GM18909 (cell line): ENCODE measurements at regions not wholly inside any gene's neighbourhood (a gene's known extent, or its start where the extent isn't known, plus 50 kb on each side); places are given as distances from the start of the nearest gene placed in this dataset.

Experiments used
- ATAC-seq: cut with Tn5 transposase; IDR thresholded peaks from one replicate; pipeline ENCODE4 v1.9.1; 2021; ENCODE audit warnings: mild to moderate bottlenecking; ENCODE audit not compliant: unreplicated experiment, poor library complexity

GRCh38 chr12:30440826-30441602 is 254.7 kb downstream of the IPO8 start:
- no peak for ATAC-seq

DNA sequence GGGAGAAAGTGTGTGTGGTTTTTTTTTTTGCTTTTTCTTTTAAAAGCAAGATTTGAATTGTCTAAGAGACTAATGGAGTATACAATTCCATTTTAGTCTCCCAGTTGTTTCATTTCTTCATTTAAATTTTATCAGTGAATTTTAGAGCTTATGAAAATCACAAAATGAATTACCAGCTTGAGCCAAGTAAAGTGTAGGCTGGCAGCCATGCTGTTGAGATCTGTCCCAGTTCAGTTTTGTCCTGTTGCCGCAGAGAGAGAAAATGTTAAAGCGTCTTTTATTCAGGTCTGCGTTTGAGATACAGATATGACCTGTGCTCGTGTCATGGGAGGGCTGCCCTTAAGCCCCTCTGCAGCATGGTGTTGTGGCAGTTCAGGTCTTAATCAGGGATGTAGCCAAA is 256.5 kb downstream of the IPO8 start:
- no peak for ATAC-seq

DNA sequence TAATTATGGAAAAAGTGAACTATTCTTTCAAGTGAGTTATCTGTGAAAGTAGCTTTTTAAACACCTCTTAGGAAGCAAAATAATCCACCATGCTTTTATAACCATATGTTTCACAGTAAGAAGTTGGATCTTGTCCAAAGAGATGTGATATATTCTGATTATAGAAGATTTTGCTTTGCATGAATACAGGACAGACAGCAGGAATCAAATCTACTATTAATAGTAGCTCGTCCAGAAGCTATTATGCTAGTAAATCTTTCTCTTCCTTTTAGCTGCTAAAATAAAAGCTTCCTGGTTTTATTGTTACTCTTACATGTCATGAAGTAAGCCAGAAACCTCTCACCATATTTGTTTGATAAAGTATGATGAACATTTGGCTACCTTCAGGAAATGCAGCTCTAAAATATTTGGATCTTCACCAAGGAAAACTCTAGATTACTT is 257.0 kb downstream of the IPO8 start:
- ATAC-seq = no peak

GRCh38 chr12:30437616-30438015 is 258.1 kb downstream of the IPO8 start:
- no peak for ATAC-seq

DNA sequence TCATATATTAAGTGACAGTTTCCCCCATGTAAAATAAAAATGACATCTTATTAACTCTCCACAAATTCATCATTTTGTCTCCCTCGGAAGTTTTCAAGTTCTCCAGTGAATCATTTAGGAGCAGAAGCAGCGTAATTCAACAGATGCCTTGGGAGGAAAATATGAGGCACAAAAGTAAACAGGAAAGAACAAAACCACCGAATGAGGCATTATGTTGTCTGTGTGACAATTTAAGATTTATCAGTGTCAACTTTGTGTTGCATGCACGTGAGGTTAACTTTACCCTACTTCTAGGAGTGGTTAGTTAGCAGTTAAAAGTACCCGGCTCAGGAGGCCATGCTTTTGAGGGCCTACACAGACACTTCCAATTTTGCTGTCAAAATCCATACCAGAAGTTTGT is 258.6 kb downstream of the IPO8 start:
- ATAC-seq = no peak

GRCh38 chr12:30428098-30428497 is 267.6 kb downstream of the IPO8 start:
- ATAC-seq = no peak

DNA sequence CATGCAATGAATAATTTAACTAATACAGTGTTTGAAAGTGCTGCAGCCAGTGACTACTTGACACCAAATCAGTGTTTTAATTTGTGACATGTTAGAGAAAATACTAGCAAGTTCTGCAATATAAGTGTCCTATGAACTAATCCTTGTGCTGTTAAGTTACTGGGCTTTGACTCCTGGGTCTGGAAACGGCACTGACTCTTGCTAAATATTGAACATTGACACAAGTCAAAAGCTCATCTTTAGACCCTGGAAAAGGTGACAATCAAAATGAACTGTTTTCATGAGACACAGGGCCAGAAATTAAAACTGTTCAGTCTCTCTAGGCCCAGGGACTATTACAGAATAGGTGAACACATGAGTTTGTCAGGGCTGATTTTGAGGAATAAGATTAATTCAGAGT is 268.1 kb downstream of the IPO8 start:
- ATAC-seq = no peak

GRCh38 chr12:30425445-30425844 is 270.2 kb downstream of the IPO8 start:
- ATAC-seq = no peak

GRCh38 chr12:30423330-30423729 is 272.3 kb downstream of the IPO8 start:
- ATAC-seq = no peak

GRCh38 chr12:30422844-30423243 is 272.8 kb downstream of the IPO8 start:
- no peak for ATAC-seq

DNA sequence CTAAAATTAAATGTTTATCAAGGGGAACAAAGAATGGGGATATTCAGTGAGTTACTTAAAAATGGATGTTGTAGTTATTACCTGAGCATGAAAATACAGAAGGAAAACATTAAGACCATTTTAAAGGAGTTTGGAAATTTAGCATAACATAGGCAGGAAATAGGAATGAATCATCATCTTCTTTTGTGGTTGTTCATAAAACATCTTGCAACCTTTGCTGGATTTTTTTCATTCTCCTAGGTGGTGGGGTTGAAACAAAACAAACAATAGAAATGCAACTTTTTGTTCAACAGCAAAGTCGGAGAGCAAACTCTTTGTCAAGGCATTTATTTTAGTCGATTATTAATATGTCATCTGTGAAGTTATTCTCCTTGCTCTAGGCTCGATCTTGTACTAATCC is 275.1 kb downstream of the IPO8 start:
- no peak for ATAC-seq

DNA sequence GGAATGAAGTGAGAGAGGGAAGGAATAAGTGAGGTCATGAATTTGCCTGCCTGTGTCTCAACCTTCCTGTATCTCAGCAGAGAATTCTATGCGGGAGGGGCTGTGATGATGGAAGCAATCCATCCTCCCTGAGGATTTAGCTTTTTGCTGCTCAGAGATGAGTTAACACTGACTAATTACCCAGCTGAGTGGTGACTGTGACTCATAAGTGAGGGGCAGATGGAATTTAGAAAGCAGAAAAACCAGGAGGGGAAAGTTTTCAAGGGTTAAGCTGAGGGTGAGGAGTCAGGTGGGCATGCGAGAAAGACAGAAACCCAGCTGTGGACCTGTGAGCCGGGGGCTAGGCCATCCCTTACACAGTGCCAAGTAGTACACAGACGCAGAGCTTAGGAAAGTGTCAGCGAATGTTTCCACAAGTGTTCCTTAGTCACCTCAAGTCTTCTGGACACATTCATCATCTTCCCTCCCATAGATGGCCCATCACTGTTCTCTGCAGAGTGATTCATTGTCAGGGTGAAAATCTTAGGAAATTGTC is 277.9 kb downstream of the IPO8 start:
- ATAC-seq = no peak

DNA sequence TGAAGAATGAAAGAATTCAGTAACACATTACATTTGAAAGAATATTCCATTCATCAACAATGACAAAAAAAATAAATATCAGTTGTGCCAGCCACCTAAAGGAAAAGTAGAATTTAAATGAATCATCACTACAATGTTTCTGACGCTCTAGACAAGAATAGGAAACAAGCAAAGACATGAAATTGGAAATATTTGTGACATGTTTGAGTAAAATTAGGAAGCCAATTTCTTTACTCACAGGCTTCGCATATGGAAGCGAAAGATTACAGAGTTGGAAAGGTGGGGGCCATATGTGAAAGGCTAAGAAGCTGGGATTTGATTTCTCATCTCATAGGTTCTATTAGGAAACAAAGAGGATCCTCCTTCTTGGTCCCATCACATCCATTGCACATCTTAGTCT is 279.0 kb downstream of the IPO8 start:
- no peak for ATAC-seq

- ATAC-seq = no peak
Observed at GRCh38 chr12:30415777-30416176, 279.9 kb downstream of the IPO8 start.

GRCh38 chr12:30414507-30414906 is 281.2 kb downstream of the IPO8 start:
- ATAC-seq = no peak

GRCh38 chr12:30400349-30400748 is 295.3 kb downstream of the IPO8 start:
- no peak for ATAC-seq

DNA sequence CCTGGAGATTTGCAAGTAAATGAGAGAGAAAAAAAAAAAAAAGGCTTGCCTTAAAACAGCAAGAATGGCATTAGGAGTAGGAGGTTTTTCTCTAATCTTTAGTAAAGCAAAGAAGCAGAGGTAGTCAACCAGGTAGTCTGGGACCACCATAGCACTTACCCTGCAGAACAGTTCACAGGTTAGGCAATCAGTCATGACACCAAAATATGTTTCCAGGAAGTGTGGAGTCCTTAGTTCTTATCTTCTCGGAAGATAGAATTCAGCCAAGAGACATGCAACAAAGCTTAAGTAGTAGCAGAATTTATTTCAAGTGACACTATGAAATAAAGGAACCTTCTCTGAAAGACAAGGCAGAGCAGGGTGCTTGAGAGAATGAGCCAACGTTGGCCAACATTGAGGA is 295.8 kb downstream of the IPO8 start:
- no peak for ATAC-seq

DNA sequence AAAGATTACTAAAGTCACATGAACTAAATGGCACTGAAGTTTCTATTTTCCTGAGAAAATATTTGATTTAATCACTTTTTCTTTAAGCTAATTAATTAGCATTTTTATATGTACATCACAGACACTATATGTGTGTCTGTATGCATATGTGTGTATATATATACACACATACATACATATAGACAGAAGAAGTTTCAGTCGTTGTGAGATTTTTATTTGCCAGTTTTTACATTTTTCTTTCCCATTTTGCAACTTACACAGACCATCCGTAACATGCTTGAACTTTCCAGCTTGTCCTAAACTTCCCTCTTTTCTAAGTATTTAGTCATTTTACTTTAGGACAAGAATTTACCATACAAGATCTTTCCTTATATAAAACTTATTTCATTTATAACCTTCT is 299.1 kb downstream of the IPO8 start:
- no peak for ATAC-seq

- ATAC-seq = no peak
Observed at GRCh38 chr12:30395190-30395589, 300.5 kb downstream of the IPO8 start.

DNA sequence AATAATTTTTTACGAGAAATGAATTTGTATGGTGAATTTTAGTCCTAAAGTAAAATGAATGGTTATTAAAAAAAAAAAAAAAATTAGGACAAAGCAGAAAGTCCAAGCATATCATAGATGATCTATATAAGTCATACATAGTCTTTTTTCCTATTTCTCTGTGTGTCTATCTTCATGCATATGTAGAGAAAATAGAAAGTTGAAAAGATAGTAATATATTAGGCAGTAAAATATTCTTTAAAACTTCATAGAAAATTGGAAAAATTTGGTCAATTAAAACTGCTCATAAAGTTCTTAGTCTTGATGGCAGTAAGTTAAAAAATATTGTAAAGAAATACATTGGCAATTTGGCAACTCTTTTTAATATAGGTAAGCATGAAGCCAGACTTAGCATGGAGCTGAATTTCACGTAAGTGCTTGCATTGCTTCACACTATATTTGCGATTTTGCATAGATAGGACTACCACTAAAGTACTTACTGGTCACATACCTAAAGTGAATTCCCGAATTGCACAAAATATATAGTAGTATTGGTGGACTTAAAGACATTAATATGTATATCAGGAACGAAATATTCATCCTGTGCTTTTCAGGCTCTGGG is 303.8 kb downstream of the IPO8 start:
- ATAC-seq = no peak

DNA sequence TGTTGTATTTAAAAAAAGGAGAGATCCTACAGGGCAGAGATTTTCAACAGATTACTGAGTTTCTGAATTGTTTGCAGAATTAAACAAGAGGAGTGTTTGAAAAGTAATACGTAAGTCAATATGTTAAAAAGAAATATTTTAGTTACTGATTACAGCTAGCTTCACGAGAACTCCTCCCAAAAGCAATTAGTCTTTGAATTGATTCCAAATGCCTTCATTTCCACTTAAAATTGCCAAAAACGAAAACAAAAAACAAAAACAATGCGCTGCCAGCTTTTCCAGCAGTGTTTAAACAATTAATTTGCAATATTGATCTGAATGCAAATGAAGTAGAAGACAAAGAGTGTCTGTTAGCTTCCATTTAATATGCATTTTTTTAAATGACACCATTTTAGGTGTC is 310.0 kb downstream of the IPO8 start:
- no peak for ATAC-seq

DNA sequence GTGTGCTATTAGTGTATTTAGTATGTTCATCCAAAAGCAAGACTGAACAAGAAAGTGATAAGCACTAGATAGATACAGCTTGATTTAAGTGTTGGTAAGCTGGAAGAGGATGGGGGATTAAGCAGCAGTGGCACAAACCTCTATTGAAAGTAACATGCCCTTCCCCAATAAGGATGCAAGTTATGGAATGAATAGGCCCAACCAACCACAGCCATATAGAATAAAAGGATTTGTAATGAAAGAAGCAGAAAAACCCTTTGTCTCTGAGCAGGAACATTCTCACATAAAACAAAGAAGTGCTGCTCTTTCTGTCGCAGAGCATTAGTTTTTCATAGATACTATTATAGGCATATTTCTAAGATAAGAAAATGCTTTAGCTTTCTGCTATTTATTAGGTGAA is 310.7 kb downstream of the IPO8 start:
- ATAC-seq = no peak
